Ureter (tissue), 1 donor: ENCODE measurements at regions not wholly inside any gene's neighbourhood (a gene's known extent, or its start where the extent isn't known, plus 50 kb on each side); places are given as distances from the start of the nearest gene placed in this dataset.
"Not testable (repeated sequence)": the region's sequence is repeated elsewhere in the genome, so short reads cannot be mapped to it uniquely, and the experiment has no call there.

Experiments used
- DNase-seq: peaks from one replicate; pipeline ENCODE4 v3.0.0-alpha.2; 2020; ENCODE audit warnings: low spot score
- donor health status: DM: yes; HTN: yes; CAD: no.

- no peak for DNase-seq
Observed at GRCh38 chr13:75178436-75178835, 303.5 kb downstream of the TBC1D4 start.

GRCh38 chr13:75175575-75175974 is 306.4 kb downstream of the TBC1D4 start:
- DNase-seq = no peak

- DNase-seq = not testable (repeated sequence)
Observed at GRCh38 chr13:75175097-75175496, 306.9 kb downstream of the TBC1D4 start.

GRCh38 chr13:75174481-75174880 is 307.5 kb downstream of the TBC1D4 start:
- DNase-seq = no peak

- no peak for DNase-seq
Observed at GRCh38 chr13:75173457-75174356, 308.3 kb downstream of the TBC1D4 start.

GRCh38 chr13:75170311-75170710 is 311.7 kb downstream of the TBC1D4 start:
- no peak for DNase-seq

GRCh38 chr13:75165543-75166230 is 316.3 kb downstream of the TBC1D4 start:
- DNase-seq = no peak

GRCh38 chr13:75161804-75162203 is 320.2 kb downstream of the TBC1D4 start:
- DNase-seq = no peak

GRCh38 chr13:75160984-75161383 is 321.0 kb downstream of the TBC1D4 start:
- DNase-seq = no peak

GRCh38 chr13:75154331-75154730 is 327.6 kb downstream of the TBC1D4 start:
- no peak for DNase-seq

- no peak for DNase-seq
Observed at GRCh38 chr13:75153834-75154233, 328.1 kb downstream of the TBC1D4 start.

- no peak for DNase-seq
Observed at GRCh38 chr13:75153386-75153785, 328.6 kb downstream of the TBC1D4 start.

GRCh38 chr13:75151081-75151643 is 330.8 kb downstream of the TBC1D4 start:
- no peak for DNase-seq

GRCh38 chr13:75149776-75150175 is 332.2 kb downstream of the TBC1D4 start:
- no peak for DNase-seq

- no peak for DNase-seq
Observed at GRCh38 chr13:75147946-75148345, 334.0 kb downstream of the TBC1D4 start.

GRCh38 chr13:75146436-75146835 is 335.5 kb downstream of the TBC1D4 start:
- no peak for DNase-seq

GRCh38 chr13:75145927-75146326 is 336.0 kb downstream of the TBC1D4 start:
- DNase-seq = no peak

- DNase-seq = no peak
Observed at GRCh38 chr13:75139291-75139690, 342.7 kb downstream of the TBC1D4 start.

- DNase-seq = no peak
Observed at GRCh38 chr13:75137911-75138571, 343.9 kb downstream of the TBC1D4 start.

- no peak for DNase-seq
Observed at GRCh38 chr13:75136151-75136550, 345.8 kb downstream of the TBC1D4 start.

GRCh38 chr13:75135325-75135825 is 346.6 kb downstream of the TBC1D4 start:
- no peak for DNase-seq
